OCI-LY1 (cell line): ENCODE measurements at regions not wholly inside any gene's neighbourhood (a gene's known extent, or its start where the extent isn't known, plus 50 kb on each side); places are given as distances from the start of the nearest gene placed in this dataset.

Source experiments
- H2AFZ ChIP-seq: fragments of 200-600 bp; sonication (generic), shearing (Covaris generic); 2 replicates; pipeline ENCODE4 v1.6.0; 2014; ENCODE audit warnings: antibody characterized with exemption, mild to moderate bottlenecking, low read length
- H3F3A ChIP-seq: fragments of 200-600 bp; sonication (generic), shearing (Covaris generic); 2 replicates; pipeline ENCODE4 v1.6.0; 2014; ENCODE audit warnings: mild to moderate bottlenecking, antibody characterized with exemption, low read length, moderate library complexity; ENCODE audit not compliant: insufficient read depth
- H3K27ac ChIP-seq: fragments of 200-600 bp; sonication (generic); 2 replicates; pipeline ENCODE4 v1.5.1; 2014; ENCODE audit warnings: low read length, mixed run types, mild to moderate bottlenecking, low read depth; ENCODE audit not compliant: poor library complexity, severe bottlenecking
- H3K27me3 ChIP-seq: fragments of 200-600 bp; sonication (generic); 2 replicates; pipeline ENCODE4 v1.6.0; 2014; ENCODE audit warnings: antibody characterized with exemption, mild to moderate bottlenecking, low read length, moderate library complexity; ENCODE audit not compliant: insufficient read depth
- H3K36me3 ChIP-seq: fragments of 200-600 bp; sonication (generic); 2 replicates; pipeline ENCODE4 v1.6.1; 2014; ENCODE audit warnings: mild to moderate bottlenecking, antibody characterized with exemption, low read length, moderate library complexity, mixed read lengths; ENCODE audit not compliant: insufficient read depth
- H3K4me1 ChIP-seq: fragments of 200-600 bp; sonication (generic); 2 replicates; pipeline ENCODE4 v1.5.1; 2014; ENCODE audit warnings: mild to moderate bottlenecking, low read length, moderate library complexity; ENCODE audit not compliant: insufficient read depth, severe bottlenecking
- H3K4me2 ChIP-seq: fragments of 200-600 bp; sonication (generic), shearing (Covaris generic); 2 replicates; pipeline ENCODE4 v1.6.1; 2014; ENCODE audit warnings: low read length
- H3K4me3 ChIP-seq: fragments of 200-600 bp; sonication (generic); 2 replicates; pipeline ENCODE4 v1.5.1; 2014; ENCODE audit warnings: low read length, low read depth, mild to moderate bottlenecking, mixed read lengths; ENCODE audit not compliant: poor library complexity, severe bottlenecking
- H3K79me2 ChIP-seq: fragments of 200-600 bp; shearing (Covaris generic); 2 replicates; pipeline ENCODE4 v1.6.1; 2016; ENCODE audit warnings: mixed run types, low read length, mixed read lengths; ENCODE audit not compliant: insufficient read depth
- H3K9ac ChIP-seq: fragments of 200-600 bp; sonication (generic), shearing (Covaris generic); 2 replicates; pipeline ENCODE4 v1.6.1; 2014; ENCODE audit warnings: mild to moderate bottlenecking, low read length, mixed read lengths
- H3K9me2 ChIP-seq: fragments of 200-600 bp; sonication (generic), shearing (Covaris generic); 2 replicates; pipeline ENCODE4 v1.6.1; 2014; ENCODE audit warnings: low read depth, mild to moderate bottlenecking, low read length, mixed read lengths
- H3K9me3 ChIP-seq: fragments of 200-600 bp; shearing (Covaris generic); 2 replicates; pipeline ENCODE4 v1.6.1; 2014; ENCODE audit warnings: low read length, mixed read lengths
- H4K20me1 ChIP-seq: fragments of 200-600 bp; sonication (generic), shearing (Covaris generic); 2 replicates; pipeline ENCODE4 v1.6.0; 2016; ENCODE audit warnings: mild to moderate bottlenecking, low read length; ENCODE audit not compliant: insufficient read depth
- CTCF ChIP-seq: fragments of 200-600 bp; sonication (generic), shearing (Covaris generic); IDR thresholded peaks from 2 replicates; pipeline ENCODE4 v1.5.1; 2017; ENCODE audit warnings: mild to moderate bottlenecking, antibody characterized with exemption, low read length, moderate library complexity, mixed read lengths
- EZH2 ChIP-seq: fragments of 200-600 bp; sonication (generic), shearing (Covaris generic); IDR thresholded peaks from 2 replicates; pipeline ENCODE4 v1.8.0; 2017; ENCODE audit warnings: borderline replicate concordance, mixed run types, mild to moderate bottlenecking, antibody characterized with exemption, low read length, moderate library complexity, mixed read lengths

- no peak for TF ChIP-seq EZH2
- TF ChIP-seq CTCF = peak; percentile 11; the same call in 1 of the 2 replicates
- Histone ChIP-seq H3K27ac (no peak overlapping the region), H3F3A (no peaks in the 10 kb centered on the region), H3K9ac (no peak overlapping the region), H3K4me3 (no peak overlapping the region), H4K20me1 (no peaks in the 10 kb centered on the region), H3K27me3 (no peaks in the 10 kb centered on the region), H3K36me3 (peaks cover 55% of the 10 kb centered on the region), H3K4me2 (no peak overlapping the region), H3K4me1 (no peaks in the 10 kb centered on the region), H3K79me2 (no peaks in the 10 kb centered on the region), H3K9me2 (no peaks in the 10 kb centered on the region), H3K9me3 (no peaks in the 10 kb centered on the region; the same call in 1 of the 2 replicates), H2AFZ (no peak overlapping the region)
These were observed 131.6 kb upstream of the KLF14 start for GRCh38 chr7:130865408-130866236.

GRCh38 chr7:130867039-130867438, 133.0 kb upstream of the KLF14 start:
- Histone ChIP-seq H2AFZ (no peak overlapping the region), H3K27ac (peak overlapping the region; percentile 0), H3K9ac (no peak overlapping the region), H3K4me1 (no peaks in the 10 kb centered on the region), H3K4me3 (no peak overlapping the region), H3K9me3 (no peaks in the 10 kb centered on the region), H3K79me2 (no peaks in the 10 kb centered on the region), H3K4me2 (no peak overlapping the region), H3K27me3 (no peaks in the 10 kb centered on the region), H3F3A (no peaks in the 10 kb centered on the region), H4K20me1 (no peaks in the 10 kb centered on the region), H3K9me2 (no peaks in the 10 kb centered on the region), H3K36me3 (peaks cover 45% of the 10 kb centered on the region)
- no peak for TF ChIP-seq EZH2
- no peak for TF ChIP-seq CTCF

GRCh38 chr7:130867581-130868136, 133.7 kb upstream of the KLF14 start:
- H3K9me3 ChIP-seq = no peaks in the 10 kb centered on the region
- no peaks in the 10 kb centered on the region for H3F3A ChIP-seq
- no peaks in the 10 kb centered on the region for H3K79me2 ChIP-seq
- H3K4me1 ChIP-seq = no peaks in the 10 kb centered on the region
- no peak overlapping the region for H2AFZ ChIP-seq
- H3K4me2 ChIP-seq = no peak overlapping the region
- peaks cover 45% of the 10 kb centered on the region for H3K36me3 ChIP-seq
- no peak overlapping the region for H3K27ac ChIP-seq
- no peak overlapping the region for H3K9ac ChIP-seq
- no peak for TF ChIP-seq EZH2
- TF ChIP-seq CTCF = no peak
- H3K9me2 ChIP-seq = no peaks in the 10 kb centered on the region
- no peaks in the 10 kb centered on the region for H3K27me3 ChIP-seq
- H4K20me1 ChIP-seq = no peaks in the 10 kb centered on the region
- H3K4me3 ChIP-seq = no peak overlapping the region
